SK-N-DZ (cell line): ENCODE measurements at regions not wholly inside any gene's neighbourhood (a gene's known extent, or its start where the extent isn't known, plus 50 kb on each side); places are given as distances from the start of the nearest gene placed in this dataset.
"Not testable (repeated sequence)": the region's sequence is repeated elsewhere in the genome, so short reads cannot be mapped to it uniquely, and the experiment has no call there.

Source experiments
- DNase-seq: peaks from one replicate; pipeline ENCODE4 v3.0.0-alpha.2; 2015; ENCODE audit warnings: low spot score

GRCh38 chr19:28170066-28170465 lies 1042.9 kb downstream of the UQCRFS1 start:
- DNase-seq, result no peak

- no peak for DNase-seq
Observed at GRCh38 chr19:28169168-28169887, 1043.6 kb downstream of the UQCRFS1 start.

GRCh38 chr19:28168557-28168956 lies 1044.4 kb downstream of the UQCRFS1 start:
- DNase-seq, result no peak

- no peak for DNase-seq
Observed at GRCh38 chr19:28166025-28166424, 1046.9 kb downstream of the UQCRFS1 start.

- DNase-seq, result no peak
Observed at GRCh38 chr19:28164214-28164613, 1048.7 kb downstream of the UQCRFS1 start.

GRCh38 chr19:28159065-28159464 lies 1053.9 kb downstream of the UQCRFS1 start:
- no peak for DNase-seq

GRCh38 chr19:28155265-28155664 lies 1057.7 kb downstream of the UQCRFS1 start:
- DNase-seq, result no peak

- DNase-seq, result no peak
Observed at GRCh38 chr19:28154077-28154476, 1058.9 kb downstream of the UQCRFS1 start.

GRCh38 chr19:28153123-28153522 lies 1059.8 kb downstream of the UQCRFS1 start:
- DNase-seq, result no peak

GRCh38 chr19:28152195-28152594 lies 1060.8 kb downstream of the UQCRFS1 start:
- DNase-seq, result no peak

- DNase-seq, result no peak
Observed at GRCh38 chr19:28150129-28150528, 1062.8 kb downstream of the UQCRFS1 start.

- no peak for DNase-seq
Observed at GRCh38 chr19:28148554-28148953, 1064.4 kb downstream of the UQCRFS1 start.

- DNase-seq, result no peak
Observed at GRCh38 chr19:28142258-28142657, 1070.7 kb downstream of the UQCRFS1 start.

- no peak for DNase-seq
Observed at GRCh38 chr19:28140201-28140600, 1072.8 kb downstream of the UQCRFS1 start.

- no peak for DNase-seq
Observed at GRCh38 chr19:28137772-28138171, 1075.2 kb downstream of the UQCRFS1 start.

- DNase-seq, result no peak
Observed at GRCh38 chr19:28136796-28137195, 1076.2 kb downstream of the UQCRFS1 start.

GRCh38 chr19:28135825-28136224 lies 1077.1 kb downstream of the UQCRFS1 start:
- DNase-seq, result no peak

GRCh38 chr19:28134311-28134710 lies 1078.6 kb downstream of the UQCRFS1 start:
- no peak for DNase-seq

GRCh38 chr19:28130881-28131280 lies 1082.1 kb downstream of the UQCRFS1 start:
- not testable (repeated sequence) for DNase-seq

- no peak for DNase-seq
Observed at GRCh38 chr19:28130066-28130511, 1082.9 kb downstream of the UQCRFS1 start.

GRCh38 chr19:28128341-28128740 lies 1084.6 kb downstream of the UQCRFS1 start:
- DNase-seq, result no peak

GRCh38 chr19:28126135-28126898 lies 1086.6 kb downstream of the UQCRFS1 start:
- no peak for DNase-seq

GRCh38 chr19:28122734-28123133 lies 1090.2 kb downstream of the UQCRFS1 start:
- no peak for DNase-seq
